ENCODE measurements at regions not wholly inside any gene's neighbourhood (a gene's known extent, or its start where the extent isn't known, plus 50 kb on each side); places are given as distances from the start of the nearest gene placed in this dataset.

DNA sequence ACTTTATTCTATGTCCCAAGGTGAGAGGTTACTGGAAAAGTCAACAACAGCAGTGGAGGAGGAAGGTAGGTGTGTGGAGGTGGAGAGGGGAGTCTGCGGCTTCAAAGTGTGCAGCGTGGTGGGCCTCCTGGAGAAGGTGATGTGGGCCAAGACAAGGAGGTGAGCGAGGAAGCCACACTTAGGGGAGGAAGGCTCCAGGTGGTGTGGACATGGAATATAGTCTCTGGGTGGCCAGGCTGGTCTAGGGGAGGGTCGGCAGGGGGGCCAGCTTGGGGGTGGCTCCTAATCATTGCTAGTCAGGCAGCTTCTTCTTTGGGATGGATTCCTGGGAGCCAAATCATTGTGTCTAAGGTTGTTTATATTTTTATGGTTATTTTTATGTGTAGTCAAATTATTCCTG is 111.5 kb upstream of the CDH4 start:
- no peak overlapping the region for H3K4me3 ChIP-seq
- intact Hi-C loops (cut with DNase I): no loop called here
- DNase-seq (no peak), ATAC-seq (no peak)
- no peak overlapping the region for H3K27ac ChIP-seq
- H3K4me1 ChIP-seq: no peaks in the 10 kb centered on the region
- 94 to 95% (median 94%) methylated on average over 4 of the region's 4 CpGs for WGBS, 3 donors
- no peak for TF ChIP-seq CTCF (IDR thresholded peaks at IDR 0.05)
- H3K36me3 ChIP-seq (ENCODE audit: insufficient read depth in 1 of 2, low read depth in 1 of 2): no peaks in the 10 kb centered on the region
- H3K9me3 ChIP-seq: peaks cover 13% of the 10 kb centered on the region
- H3K27me3 ChIP-seq (ENCODE audit: insufficient read depth in 3 of 3, low read length in 2 of 3): peaks cover 0 to 18% (median 2%) of the 10 kb centered on the region in 3 donors

- intact Hi-C loops (cut with DNase I): no loop called here
- ATAC-seq (no peak), DNase-seq (no peak)
- Histone ChIP-seq H3K4me3 (no peak overlapping the region), H3K36me3 (ENCODE audit: insufficient read depth in 1 of 2, low read depth in 1 of 2) (no peaks in the 10 kb centered on the region), H3K4me1 (no peaks in the 10 kb centered on the region), H3K9me3 (peaks cover 13% of the 10 kb centered on the region), H3K27ac (no peak overlapping the region), H3K27me3 (ENCODE audit: insufficient read depth in 3 of 3, low read length in 2 of 3) (peaks cover 0 to 5% (median 3%) of the 10 kb centered on the region in 3 donors)
- no peak for TF ChIP-seq CTCF (IDR thresholded peaks at IDR 0.05)
- WGBS, 3 donors: 17 to 34% (median 26%) methylated on average over 4 of the region's 4 CpGs
Observed at GRCh38 chr20:61146023-61146422, 106.0 kb upstream of the CDH4 start.

- TF ChIP-seq CTCF (IDR thresholded peaks at IDR 0.05): no peak
Observed at GRCh38 chr20:61149636-61150035, 102.4 kb upstream of the CDH4 start.

DNA sequence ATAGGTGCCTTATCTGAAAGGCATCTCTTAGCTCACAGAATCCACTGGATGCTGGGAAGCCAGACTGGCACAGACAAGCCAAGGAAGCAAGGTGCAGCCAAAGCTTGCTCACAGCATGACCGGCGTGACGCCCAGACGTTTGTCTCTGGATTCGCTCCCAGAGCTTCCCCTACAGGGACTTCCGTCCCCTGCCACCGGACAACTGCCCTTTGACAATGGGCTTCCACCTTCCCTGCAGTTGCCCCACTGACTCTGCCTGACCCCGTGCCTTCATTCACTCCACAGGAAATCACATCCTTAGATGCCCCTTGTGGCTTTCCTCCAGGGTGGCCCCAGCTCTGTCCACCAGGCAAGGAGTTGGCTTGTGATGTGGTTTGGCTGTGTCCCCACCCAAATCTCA is 94.8 kb upstream of the CDH4 start:
- Histone ChIP-seq H3K36me3 (ENCODE audit: insufficient read depth in 1 of 2, low read depth in 1 of 2) (no peaks in the 10 kb centered on the region), H3K4me3 (no peak overlapping the region), H3K9me3 (no peaks in the 10 kb centered on the region), H3K27me3 (ENCODE audit: insufficient read depth in 3 of 3, low read length in 2 of 3) (peaks cover 0 to 2% (median 0%) of the 10 kb centered on the region in 3 donors), H3K27ac (no peak overlapping the region), H3K4me1 (no peaks in the 10 kb centered on the region)
- DNase-seq (no peak), ATAC-seq (no peak)
- TF ChIP-seq CTCF (IDR thresholded peaks at IDR 0.05): no peak
- WGBS, 3 donors: 37 to 51% (median 38%) methylated on average over 8 of the region's 8 CpGs
- intact Hi-C loops (cut with DNase I): no loop called here

More at GRCh38 chr20:61149636-61150035, 102.4 kb upstream of the CDH4 start:
- intact Hi-C loops (cut with DNase I): no loop called here
- Histone ChIP-seq H3K27me3 (ENCODE audit: insufficient read depth in 3 of 3, low read length in 2 of 3) (peaks cover 0 to 12% (median 3%) of the 10 kb centered on the region in 3 donors), H3K9me3 (peaks cover 5% of the 10 kb centered on the region), H3K27ac (no peak overlapping the region), H3K36me3 (ENCODE audit: insufficient read depth in 1 of 2, low read depth in 1 of 2) (no peaks in the 10 kb centered on the region), H3K4me3 (no peak overlapping the region), H3K4me1 (no peaks in the 10 kb centered on the region)
- no peak for DNase-seq
- no peak for ATAC-seq
- WGBS, 3 donors: 45 to 66% (median 59%) methylated on average over 5 of the region's 5 CpGs

DNA sequence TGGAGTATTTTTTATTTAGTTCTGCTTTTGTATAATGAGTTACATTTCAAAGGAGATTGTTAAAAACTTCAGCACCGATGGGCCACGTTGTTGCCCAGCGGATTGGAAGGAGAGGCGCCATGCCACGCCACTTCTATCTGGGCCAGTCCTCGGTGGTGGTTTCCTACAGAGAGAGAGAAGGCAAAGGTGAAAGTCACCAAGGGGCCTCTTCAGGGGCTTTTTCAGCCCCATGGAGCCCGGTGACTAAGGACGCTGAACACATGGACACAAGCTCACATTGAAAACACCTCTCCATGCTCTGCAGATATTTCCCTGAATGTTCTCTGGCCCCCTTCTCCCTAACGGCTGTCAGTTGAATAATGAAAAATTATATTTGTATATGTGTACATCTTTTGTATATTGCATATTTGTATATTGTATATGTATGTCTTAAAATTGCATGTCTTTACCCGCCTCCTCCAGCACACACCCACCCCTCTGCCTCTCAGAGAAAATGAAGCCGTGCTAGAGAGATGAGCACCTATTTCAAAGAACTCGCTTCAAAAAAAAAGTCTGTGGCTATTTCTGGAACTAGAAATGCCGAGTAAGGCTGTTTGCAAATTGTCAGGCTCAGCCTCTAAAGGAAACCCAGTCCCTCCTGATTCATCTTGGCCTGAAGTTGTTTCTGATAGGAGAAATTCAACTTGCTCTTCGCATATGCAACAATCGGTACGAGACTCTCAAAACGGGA is 91.9 kb upstream of the CDH4 start:
- intact Hi-C loops (cut with DNase I): no loop called here
- Histone ChIP-seq H3K4me1 (no peaks in the 10 kb centered on the region), H3K36me3 (ENCODE audit: insufficient read depth in 1 of 2, low read depth in 1 of 2) (no peaks in the 10 kb centered on the region), H3K9me3 (no peaks in the 10 kb centered on the region), H3K27ac (no peak overlapping the region), H3K4me3 (no peak overlapping the region), H3K27me3 (ENCODE audit: insufficient read depth in 3 of 3, low read length in 2 of 3) (peaks cover 0 to 1% (median 0%) of the 10 kb centered on the region in 3 donors)
- no peak for TF ChIP-seq CTCF (IDR thresholded peaks at IDR 0.05)
- DNase-seq: no peak
- WGBS, 3 donors: 47 to 55% (median 53%) methylated on average over 17 of the region's 17 CpGs
- ATAC-seq: no peak
